ENCODE measurements at regions not wholly inside any gene's neighbourhood (a gene's known extent, or its start where the extent isn't known, plus 50 kb on each side); places are given as distances from the start of the nearest gene placed in this dataset.
"Not testable (repeated sequence)": the region's sequence is repeated elsewhere in the genome, so short reads cannot be mapped to it uniquely, and the experiment has no call there.

DNA sequence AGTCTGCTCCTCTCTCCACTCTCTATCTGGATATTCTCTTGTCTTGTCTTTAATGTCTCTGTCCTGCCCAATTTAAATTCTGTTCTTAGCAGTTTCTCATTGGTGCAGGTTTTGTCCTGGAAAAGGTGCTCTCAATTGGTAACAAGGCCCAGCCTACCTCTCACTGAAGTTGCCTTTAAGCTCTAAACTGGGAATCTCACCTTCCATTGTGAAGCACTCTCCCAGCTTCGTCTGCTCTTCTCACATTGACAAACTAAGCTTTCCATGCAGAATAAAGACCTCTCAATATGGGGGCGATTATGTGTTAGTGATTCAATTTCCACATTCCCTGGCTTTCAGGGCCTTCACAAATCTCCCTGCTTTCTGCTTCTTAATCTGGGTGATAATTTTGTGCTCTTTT is 1712.2 kb downstream of the GRIK2 start:
- Mint-ChIP-seq H3K9me3 (peaks cover 1 to 25% (median 5%) of the 10 kb centered on the region in 5 donors), H3K4me3 (no peak overlapping the region), H3K27me3 (no peaks in the 10 kb centered on the region), H3K27ac (no peak overlapping the region), H3K4me1 (no peaks in the 10 kb centered on the region), H3K36me3 (no peaks in the 10 kb centered on the region)
- ChIA-PET CTCF (no interaction called here), POLR2A (no interaction called here)
- Histone ChIP-seq H3K36me3 (ENCODE audit: insufficient read depth, low read length) (no peaks in the 10 kb centered on the region), H3K4me1 (ENCODE audit: insufficient read depth, low read length) (no peaks in the 10 kb centered on the region), H3K4me3 (ENCODE audit: low read length) (no peak overlapping the region), H3K9me3 (ENCODE audit: low read length) (no peaks in the 10 kb centered on the region), H3K27ac (ENCODE audit: low read depth, low read length) (no peak overlapping the region), H3K27me3 (ENCODE audit: insufficient read depth, low read length, poor library complexity, severe bottlenecking) (no peaks in the 10 kb centered on the region)
- no peak for DNase-seq

DNA sequence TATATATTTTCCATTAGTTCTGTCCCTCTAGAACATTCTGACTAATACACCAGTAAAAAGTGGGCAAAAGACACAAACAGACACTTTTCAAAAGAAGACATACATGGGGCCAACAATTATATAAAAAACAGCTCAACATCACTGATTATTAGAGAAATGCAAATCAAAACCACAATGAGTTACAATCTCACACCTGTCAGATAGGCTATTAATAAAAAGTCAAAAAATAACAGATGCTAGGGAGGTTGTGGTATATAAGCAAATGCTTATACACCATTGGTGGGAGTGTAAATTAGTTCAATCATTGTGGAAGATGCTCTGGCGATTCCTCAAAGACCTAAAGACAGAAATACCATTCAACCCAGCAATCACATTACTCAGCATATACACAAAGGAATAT is 1707.8 kb downstream of the GRIK2 start:
- no peaks in the 10 kb centered on the region for H3K36me3 Mint-ChIP-seq
- ChIA-PET CTCF (no interaction called here), POLR2A (no interaction called here)
- H3K36me3 ChIP-seq (ENCODE audit: insufficient read depth, low read length), result no peaks in the 10 kb centered on the region
- no peak for DNase-seq
- no peak overlapping the region for H3K4me3 ChIP-seq (ENCODE audit: low read length)
- H3K4me1 Mint-ChIP-seq, result no peaks in the 10 kb centered on the region
- peaks cover 5 to 34% (median 13%) of the 10 kb centered on the region in 5 donors for H3K9me3 Mint-ChIP-seq
- H3K27me3 Mint-ChIP-seq, result no peaks in the 10 kb centered on the region
- H3K9me3 ChIP-seq (ENCODE audit: low read length), result no peaks in the 10 kb centered on the region
- no peak overlapping the region for H3K27ac Mint-ChIP-seq
- H3K27me3 ChIP-seq (ENCODE audit: insufficient read depth, low read length, poor library complexity, severe bottlenecking), result no peaks in the 10 kb centered on the region
- H3K4me1 ChIP-seq (ENCODE audit: insufficient read depth, low read length), result no peaks in the 10 kb centered on the region
- H3K4me3 Mint-ChIP-seq, result no peak overlapping the region
- H3K27ac ChIP-seq (ENCODE audit: low read depth, low read length), result no peak overlapping the region

DNA sequence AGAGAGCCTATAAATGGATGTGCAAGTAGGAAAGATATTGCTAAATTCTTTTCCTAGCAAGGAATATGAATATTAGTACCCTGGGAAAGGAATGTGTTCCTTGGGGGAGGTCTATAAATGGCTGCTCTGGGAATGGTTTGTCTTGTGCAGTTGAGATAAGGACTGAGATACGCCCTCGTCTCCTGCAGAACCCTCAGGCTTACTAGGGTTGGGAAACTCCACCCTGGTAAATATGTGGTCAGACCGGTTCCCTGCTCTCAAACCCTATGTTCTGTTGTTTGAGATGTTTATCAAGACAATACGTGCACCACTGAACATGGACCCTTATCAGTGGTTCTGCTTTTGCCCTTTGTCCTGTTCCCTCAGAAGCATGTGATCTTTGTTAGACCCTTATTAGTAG is 1698.9 kb downstream of the GRIK2 start:
- H3K36me3 ChIP-seq (ENCODE audit: insufficient read depth, low read length); H3K4me1 ChIP-seq (ENCODE audit: insufficient read depth, low read length); H3K27me3 Mint-ChIP-seq; H3K27ac Mint-ChIP-seq; H3K27ac ChIP-seq (ENCODE audit: low read depth, low read length); H3K9me3 ChIP-seq (ENCODE audit: low read length); CTCF ChIA-PET; H3K4me1 Mint-ChIP-seq; POLR2A ChIA-PET; DNase-seq; H3K4me3 Mint-ChIP-seq; H3K27me3 ChIP-seq (ENCODE audit: insufficient read depth, low read length, poor library complexity, severe bottlenecking); H3K4me3 ChIP-seq (ENCODE audit: low read length); H3K36me3 Mint-ChIP-seq: not testable (repeated sequence)
- H3K9me3 Mint-ChIP-seq, result peaks cover 7 to 12% (median 10%) of the 10 kb centered on the region in 5 donors

DNA sequence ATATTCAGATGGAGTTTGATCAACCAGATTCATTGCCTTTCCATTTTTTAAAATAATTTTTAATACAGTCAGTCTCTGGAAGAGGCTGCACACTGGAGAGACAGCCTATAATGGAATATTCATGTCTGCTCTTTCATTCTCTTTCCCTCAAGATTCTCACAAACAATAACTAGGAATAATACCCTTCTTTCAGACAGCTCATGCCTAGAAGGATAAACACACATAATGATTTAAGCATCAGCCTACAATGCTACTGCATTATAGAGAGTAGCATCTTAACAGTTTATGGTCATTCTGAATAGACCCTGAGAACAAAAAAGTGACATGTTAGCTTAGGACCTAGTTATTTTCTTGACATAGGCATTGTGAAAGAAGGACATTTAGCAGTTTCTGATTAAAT is 1692.3 kb downstream of the GRIK2 start:
- DNase-seq, result no peak
- H3K27ac ChIP-seq (ENCODE audit: low read depth, low read length), result no peak overlapping the region
- no peaks in the 10 kb centered on the region for H3K27me3 Mint-ChIP-seq
- ChIA-PET POLR2A (no interaction called here), CTCF (no interaction called here)
- no peaks in the 10 kb centered on the region for H3K4me1 ChIP-seq (ENCODE audit: insufficient read depth, low read length)
- H3K27me3 ChIP-seq (ENCODE audit: insufficient read depth, low read length, poor library complexity, severe bottlenecking), result no peaks in the 10 kb centered on the region
- H3K9me3 ChIP-seq (ENCODE audit: low read length), result no peaks in the 10 kb centered on the region
- peaks cover 0 to 7% (median 4%) of the 10 kb centered on the region in 5 donors for H3K9me3 Mint-ChIP-seq
- H3K4me1 Mint-ChIP-seq, result no peaks in the 10 kb centered on the region
- no peaks in the 10 kb centered on the region for H3K36me3 ChIP-seq (ENCODE audit: insufficient read depth, low read length)
- no peak overlapping the region for H3K4me3 Mint-ChIP-seq
- no peaks in the 10 kb centered on the region for H3K36me3 Mint-ChIP-seq
- H3K4me3 ChIP-seq (ENCODE audit: low read length), result no peak overlapping the region
- no peak overlapping the region for H3K27ac Mint-ChIP-seq

GRCh38 chr6:103081876-103082630 is 1688.5 kb downstream of the GRIK2 start:
- Histone ChIP-seq H3K27me3 (ENCODE audit: insufficient read depth, low read length, poor library complexity, severe bottlenecking) (no peaks in the 10 kb centered on the region), H3K9me3 (ENCODE audit: low read length) (no peaks in the 10 kb centered on the region), H3K4me1 (ENCODE audit: insufficient read depth, low read length) (no peaks in the 10 kb centered on the region), H3K36me3 (ENCODE audit: insufficient read depth, low read length) (no peaks in the 10 kb centered on the region), H3K4me3 (ENCODE audit: low read length) (no peak overlapping the region), H3K27ac (ENCODE audit: low read depth, low read length) (no peak overlapping the region)
- no peaks in the 10 kb centered on the region for H3K4me1 Mint-ChIP-seq
- H3K9me3 Mint-ChIP-seq, result peaks cover 5 to 8% (median 7%) of the 10 kb centered on the region in 5 donors
- ChIA-PET POLR2A (no interaction called here), CTCF (no interaction called here)
- DNase-seq, result no peak
- no peaks in the 10 kb centered on the region for H3K27me3 Mint-ChIP-seq
- no peak overlapping the region for H3K4me3 Mint-ChIP-seq
- no peak overlapping the region for H3K27ac Mint-ChIP-seq
- H3K36me3 Mint-ChIP-seq, result no peaks in the 10 kb centered on the region

- H3K27me3 Mint-ChIP-seq, result no peaks in the 10 kb centered on the region
- H3K27me3 ChIP-seq (ENCODE audit: insufficient read depth, low read length, poor library complexity, severe bottlenecking), result no peaks in the 10 kb centered on the region
- ChIA-PET CTCF (no interaction called here), POLR2A (no interaction called here)
- H3K9me3 ChIP-seq (ENCODE audit: low read length), result no peaks in the 10 kb centered on the region
- DNase-seq, result no peak
- no peaks in the 10 kb centered on the region for H3K36me3 Mint-ChIP-seq
- no peak overlapping the region for H3K27ac ChIP-seq (ENCODE audit: low read depth, low read length)
- peaks cover 5 to 9% (median 7%) of the 10 kb centered on the region in 5 donors for H3K9me3 Mint-ChIP-seq
- H3K36me3 ChIP-seq (ENCODE audit: insufficient read depth, low read length), result no peaks in the 10 kb centered on the region
- no peaks in the 10 kb centered on the region for H3K4me1 Mint-ChIP-seq
- no peak overlapping the region for H3K4me3 Mint-ChIP-seq
- no peak overlapping the region for H3K27ac Mint-ChIP-seq
- no peaks in the 10 kb centered on the region for H3K4me1 ChIP-seq (ENCODE audit: insufficient read depth, low read length)
- H3K4me3 ChIP-seq (ENCODE audit: low read length), result no peak overlapping the region
Observed at GRCh38 chr6:103081126-103081525, 1687.6 kb downstream of the GRIK2 start.

DNA sequence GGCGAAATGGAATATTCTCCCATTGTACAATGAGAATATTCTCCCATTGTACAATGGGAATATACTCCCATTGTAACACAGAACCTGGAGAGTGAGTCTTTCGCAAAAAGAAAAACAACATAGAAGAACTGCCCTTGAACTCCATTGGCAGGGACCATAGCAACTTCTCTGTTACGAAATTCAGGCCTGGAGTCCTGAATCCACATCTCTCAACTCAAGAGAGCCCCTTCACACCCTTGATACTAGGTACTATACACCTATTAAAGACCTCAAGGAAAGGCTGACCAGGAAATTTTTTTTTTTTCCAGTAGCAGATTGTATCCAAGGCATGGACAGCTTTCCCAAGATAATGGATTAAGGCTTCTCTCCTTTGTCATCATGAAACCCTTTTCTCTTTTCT is 1687.0 kb downstream of the GRIK2 start:
- H3K36me3 Mint-ChIP-seq, result no peaks in the 10 kb centered on the region
- no peak overlapping the region for H3K4me3 Mint-ChIP-seq
- ChIA-PET POLR2A (no interaction called here), CTCF (no interaction called here)
- Histone ChIP-seq H3K4me1 (ENCODE audit: insufficient read depth, low read length) (no peaks in the 10 kb centered on the region), H3K27ac (ENCODE audit: low read depth, low read length) (no peak overlapping the region), H3K27me3 (ENCODE audit: insufficient read depth, low read length, poor library complexity, severe bottlenecking) (no peaks in the 10 kb centered on the region), H3K4me3 (ENCODE audit: low read length) (no peak overlapping the region), H3K9me3 (ENCODE audit: low read length) (no peaks in the 10 kb centered on the region), H3K36me3 (ENCODE audit: insufficient read depth, low read length) (no peaks in the 10 kb centered on the region)
- H3K9me3 Mint-ChIP-seq, result peaks cover 5 to 9% (median 7%) of the 10 kb centered on the region in 5 donors
- no peak for DNase-seq
- no peaks in the 10 kb centered on the region for H3K4me1 Mint-ChIP-seq
- H3K27ac Mint-ChIP-seq, result no peak overlapping the region
- no peaks in the 10 kb centered on the region for H3K27me3 Mint-ChIP-seq

GRCh38 chr6:103079867-103080266 is 1686.4 kb downstream of the GRIK2 start:
- POLR2A ChIA-PET, result no interaction called here
- Mint-ChIP-seq H3K4me3 (no peak overlapping the region), H3K9me3 (peaks cover 5 to 9% (median 7%) of the 10 kb centered on the region in 5 donors), H3K27me3 (no peaks in the 10 kb centered on the region), H3K4me1 (no peaks in the 10 kb centered on the region), H3K36me3 (no peaks in the 10 kb centered on the region), H3K27ac (no peak overlapping the region)
- Histone ChIP-seq H3K27ac (ENCODE audit: low read depth, low read length) (no peak overlapping the region), H3K4me1 (ENCODE audit: insufficient read depth, low read length) (no peaks in the 10 kb centered on the region), H3K36me3 (ENCODE audit: insufficient read depth, low read length) (no peaks in the 10 kb centered on the region), H3K27me3 (ENCODE audit: insufficient read depth, low read length, poor library complexity, severe bottlenecking) (no peaks in the 10 kb centered on the region), H3K4me3 (ENCODE audit: low read length) (no peak overlapping the region), H3K9me3 (ENCODE audit: low read length) (no peaks in the 10 kb centered on the region)
- CTCF ChIA-PET, result no interaction called here
- DNase-seq, result no peak

GRCh38 chr6:103062136-103062535 is 1668.6 kb downstream of the GRIK2 start:
- DNase-seq, result no peak
- H3K4me3 Mint-ChIP-seq, result no peak overlapping the region
- no peaks in the 10 kb centered on the region for H3K9me3 ChIP-seq (ENCODE audit: low read length)
- POLR2A ChIA-PET, result no interaction called here
- H3K36me3 ChIP-seq (ENCODE audit: insufficient read depth, low read length), result no peaks in the 10 kb centered on the region
- H3K4me3 ChIP-seq (ENCODE audit: low read length), result no peak overlapping the region
- no peaks in the 10 kb centered on the region for H3K27me3 Mint-ChIP-seq
- H3K27ac Mint-ChIP-seq, result no peak overlapping the region
- no peaks in the 10 kb centered on the region for H3K36me3 Mint-ChIP-seq
- H3K27ac ChIP-seq (ENCODE audit: low read depth, low read length), result no peak overlapping the region
- H3K9me3 Mint-ChIP-seq, result peaks cover 3 to 35% (median 10%) of the 10 kb centered on the region in 5 donors
- CTCF ChIA-PET, result no interaction called here
- H3K27me3 ChIP-seq (ENCODE audit: insufficient read depth, low read length, poor library complexity, severe bottlenecking), result no peaks in the 10 kb centered on the region
- no peaks in the 10 kb centered on the region for H3K4me1 Mint-ChIP-seq
- no peaks in the 10 kb centered on the region for H3K4me1 ChIP-seq (ENCODE audit: insufficient read depth, low read length)
